ENCODE measurements at regions not wholly inside any gene's neighbourhood (a gene's known extent, or its start where the extent isn't known, plus 50 kb on each side); places are given as distances from the start of the nearest gene placed in this dataset.
"Not testable (repeated sequence)": the region's sequence is repeated elsewhere in the genome, so short reads cannot be mapped to it uniquely, and the experiment has no call there.

DNA sequence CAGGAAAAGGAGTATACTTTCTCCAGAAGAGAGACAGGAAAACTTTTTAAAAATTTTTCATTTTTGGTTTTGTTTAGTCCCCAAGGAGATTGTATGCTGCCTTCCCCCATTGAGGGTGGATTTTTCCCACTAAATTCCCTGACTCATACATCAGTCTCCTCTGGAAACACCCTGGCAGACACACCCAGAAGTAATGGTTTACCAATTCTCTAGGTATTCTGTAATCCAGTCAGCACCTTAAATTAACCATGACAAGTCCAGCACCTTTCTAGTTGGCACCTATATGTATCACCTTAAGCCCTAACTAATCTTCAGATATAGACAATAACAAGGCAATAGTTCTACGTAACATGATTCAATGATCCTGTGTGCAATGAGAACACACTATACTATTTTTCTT, 165.9 kb upstream of the NPAP1 start:
- not testable (repeated sequence) for H3K27ac ChIP-seq (ENCODE audit: low read depth, low read length); H3K36me3 ChIP-seq (ENCODE audit: control insufficient read depth in 5 of 5, insufficient read depth in 5 of 5, low read length in 5 of 5); H3K4me3 ChIP-seq (ENCODE audit: low read depth in 1 of 5, low read length in 5 of 5); H3K9ac ChIP-seq (ENCODE audit: low read length in 5 of 5); H3K4me1 ChIP-seq (ENCODE audit: control insufficient read depth in 5 of 5, insufficient read depth in 5 of 5, low read length in 5 of 5); H3K9me3 ChIP-seq (ENCODE audit: control insufficient read depth in 5 of 5, low read length in 5 of 5); H3K27me3 ChIP-seq (ENCODE audit: control insufficient read depth in 5 of 5, insufficient read depth in 4 of 5, low read length in 5 of 5)

DNA sequence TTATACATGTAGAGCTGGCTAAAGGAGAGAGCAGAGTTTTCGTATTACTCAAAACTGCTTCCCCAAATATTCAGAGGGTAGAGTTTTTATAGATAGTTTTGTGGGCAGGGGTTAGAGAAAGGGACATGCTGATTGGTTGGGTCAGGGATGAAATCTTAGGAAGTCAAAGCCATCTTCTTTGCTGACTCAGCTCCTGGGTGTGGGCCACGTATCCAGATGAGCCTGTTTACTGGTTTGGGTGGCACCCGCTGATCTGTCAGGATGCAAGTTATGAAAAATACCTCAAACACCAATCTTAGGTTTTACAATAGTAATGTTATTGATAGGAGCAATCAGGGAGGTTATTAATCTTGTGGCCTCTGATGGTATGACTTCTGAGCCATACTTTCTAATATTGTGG, 164.0 kb upstream of the NPAP1 start:
- not testable (repeated sequence) for H3K4me1 ChIP-seq (ENCODE audit: control insufficient read depth in 5 of 5, insufficient read depth in 5 of 5, low read length in 5 of 5); H3K9ac ChIP-seq (ENCODE audit: low read length in 5 of 5); H3K36me3 ChIP-seq (ENCODE audit: control insufficient read depth in 5 of 5, insufficient read depth in 5 of 5, low read length in 5 of 5); H3K27me3 ChIP-seq (ENCODE audit: control insufficient read depth in 5 of 5, insufficient read depth in 4 of 5, low read length in 5 of 5); H3K9me3 ChIP-seq (ENCODE audit: control insufficient read depth in 5 of 5, low read length in 5 of 5); H3K27ac ChIP-seq (ENCODE audit: low read depth, low read length); H3K4me3 ChIP-seq (ENCODE audit: low read depth in 1 of 5, low read length in 5 of 5)

GRCh38 chr15:24518772-24519171, 156.8 kb upstream of the NPAP1 start:
- not testable (repeated sequence) for H3K4me1 ChIP-seq (ENCODE audit: control insufficient read depth in 5 of 5, insufficient read depth in 5 of 5, low read length in 5 of 5); H3K27ac ChIP-seq (ENCODE audit: low read depth, low read length); H3K27me3 ChIP-seq (ENCODE audit: control insufficient read depth in 5 of 5, insufficient read depth in 4 of 5, low read length in 5 of 5); H3K9ac ChIP-seq (ENCODE audit: low read length in 5 of 5); H3K4me3 ChIP-seq (ENCODE audit: low read depth in 1 of 5, low read length in 5 of 5); H3K9me3 ChIP-seq (ENCODE audit: control insufficient read depth in 5 of 5, low read length in 5 of 5); H3K36me3 ChIP-seq (ENCODE audit: control insufficient read depth in 5 of 5, insufficient read depth in 5 of 5, low read length in 5 of 5)

DNA sequence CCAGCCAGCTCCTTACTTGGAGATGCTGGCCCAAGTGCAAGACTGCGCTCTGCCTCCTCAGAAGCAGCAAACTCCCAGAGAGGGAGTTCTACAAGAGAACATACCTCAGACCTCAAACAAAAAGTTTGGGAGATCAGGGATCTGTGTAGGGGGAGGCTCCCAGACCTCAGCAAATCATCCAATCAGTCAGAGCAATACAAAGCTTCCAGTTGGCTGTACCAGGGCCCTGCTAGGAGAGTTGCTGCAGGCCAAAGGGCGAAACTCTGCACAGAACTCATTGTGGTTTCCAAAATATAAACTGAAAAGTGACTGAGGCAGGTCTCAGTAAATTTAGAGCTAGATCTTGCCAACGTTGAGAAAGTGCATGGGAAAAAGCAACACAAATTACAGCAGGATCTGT, 144.3 kb upstream of the NPAP1 start:
- not testable (repeated sequence) for H3K27ac ChIP-seq (ENCODE audit: low read depth, low read length); H3K9me3 ChIP-seq (ENCODE audit: control insufficient read depth in 5 of 5, low read length in 5 of 5); H3K36me3 ChIP-seq (ENCODE audit: control insufficient read depth in 5 of 5, insufficient read depth in 5 of 5, low read length in 5 of 5); H3K4me1 ChIP-seq (ENCODE audit: control insufficient read depth in 5 of 5, insufficient read depth in 5 of 5, low read length in 5 of 5); H3K27me3 ChIP-seq (ENCODE audit: control insufficient read depth in 5 of 5, insufficient read depth in 4 of 5, low read length in 5 of 5); H3K9ac ChIP-seq (ENCODE audit: low read length in 5 of 5); H3K4me3 ChIP-seq (ENCODE audit: low read depth in 1 of 5, low read length in 5 of 5)

GRCh38 chr15:24534032-24534431, 141.5 kb upstream of the NPAP1 start:
- H3K27me3 ChIP-seq (ENCODE audit: control insufficient read depth in 5 of 5, insufficient read depth in 4 of 5, low read length in 5 of 5); H3K36me3 ChIP-seq (ENCODE audit: control insufficient read depth in 5 of 5, insufficient read depth in 5 of 5, low read length in 5 of 5); H3K9me3 ChIP-seq (ENCODE audit: control insufficient read depth in 5 of 5, low read length in 5 of 5); H3K4me3 ChIP-seq (ENCODE audit: low read depth in 1 of 5, low read length in 5 of 5); H3K27ac ChIP-seq (ENCODE audit: low read depth, low read length); H3K4me1 ChIP-seq (ENCODE audit: control insufficient read depth in 5 of 5, insufficient read depth in 5 of 5, low read length in 5 of 5); H3K9ac ChIP-seq (ENCODE audit: low read length in 5 of 5): not testable (repeated sequence)

DNA sequence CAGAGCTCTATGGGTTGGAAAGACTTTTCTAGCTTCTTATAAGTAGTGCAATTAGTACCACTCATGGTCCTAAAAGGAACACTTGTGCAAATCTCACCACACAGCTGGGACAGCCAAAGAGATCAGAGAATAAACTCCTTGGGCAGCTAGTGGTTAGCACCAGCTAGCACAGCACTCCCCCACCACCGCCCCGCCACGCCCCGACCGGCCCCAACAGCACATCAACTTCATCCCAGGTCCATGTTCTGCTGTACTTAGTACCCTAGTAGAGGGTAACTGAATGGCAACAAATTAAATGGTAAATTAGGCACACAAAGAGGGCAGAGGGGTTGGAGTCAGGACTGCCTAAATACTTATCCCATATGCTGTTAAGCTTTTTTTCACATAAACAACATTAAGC, 118.3 kb upstream of the NPAP1 start:
- H3K27me3 ChIP-seq (ENCODE audit: control insufficient read depth in 5 of 5, insufficient read depth in 4 of 5, low read length in 5 of 5); H3K27ac ChIP-seq (ENCODE audit: low read depth, low read length): not testable (repeated sequence)

GRCh38 chr15:24607636-24608035, 67.9 kb upstream of the NPAP1 start:
- H3K4me3 ChIP-seq (ENCODE audit: low read depth in 1 of 5, low read length in 5 of 5) = no peak overlapping the region
- H3K9me3 ChIP-seq (ENCODE audit: control insufficient read depth in 5 of 5, low read length in 5 of 5) = no peaks in the 10 kb centered on the region
- H3K27me3 ChIP-seq (ENCODE audit: control insufficient read depth in 5 of 5, insufficient read depth in 4 of 5, low read length in 5 of 5) = no peaks in the 10 kb centered on the region
- H3K27ac ChIP-seq (ENCODE audit: low read depth, low read length) = no peak overlapping the region
- H3K9ac ChIP-seq (ENCODE audit: low read length in 5 of 5) = no peak overlapping the region
- H3K4me1 ChIP-seq (ENCODE audit: control insufficient read depth in 5 of 5, insufficient read depth in 5 of 5, low read length in 5 of 5) = no peaks in the 10 kb centered on the region
- H3K36me3 ChIP-seq (ENCODE audit: control insufficient read depth in 5 of 5, insufficient read depth in 5 of 5, low read length in 5 of 5) = no peaks in the 10 kb centered on the region

More for the DNA sequence above, 118.3 kb upstream of the NPAP1 start:
- H3K36me3 ChIP-seq (ENCODE audit: control insufficient read depth in 5 of 5, insufficient read depth in 5 of 5, low read length in 5 of 5); H3K9me3 ChIP-seq (ENCODE audit: control insufficient read depth in 5 of 5, low read length in 5 of 5); H3K9ac ChIP-seq (ENCODE audit: low read length in 5 of 5); H3K4me3 ChIP-seq (ENCODE audit: low read depth in 1 of 5, low read length in 5 of 5); H3K4me1 ChIP-seq (ENCODE audit: control insufficient read depth in 5 of 5, insufficient read depth in 5 of 5, low read length in 5 of 5): not testable (repeated sequence)

DNA sequence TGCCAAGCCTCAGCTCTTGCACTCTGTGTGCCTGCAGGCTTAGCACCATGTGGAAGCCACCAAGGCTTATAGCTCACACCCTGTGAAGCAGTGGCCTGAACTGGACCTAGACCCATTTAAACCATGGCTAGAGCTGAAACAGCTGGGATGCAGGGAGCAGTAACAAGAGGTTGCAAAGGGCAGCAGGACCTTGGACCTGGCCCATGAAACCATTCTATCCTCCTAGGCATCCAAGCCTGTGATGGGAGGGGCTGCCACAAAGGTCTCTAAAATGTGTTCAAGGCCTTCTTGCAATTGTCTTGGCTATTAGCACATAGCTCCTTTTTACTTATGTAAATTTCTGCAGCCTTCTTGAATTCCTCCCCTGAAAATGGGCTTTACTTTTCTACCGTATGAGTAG, 57.9 kb upstream of the NPAP1 start:
- Histone ChIP-seq H3K36me3 (ENCODE audit: control insufficient read depth in 5 of 5, insufficient read depth in 5 of 5, low read length in 5 of 5) (no peaks in the 10 kb centered on the region), H3K4me3 (ENCODE audit: low read depth in 1 of 5, low read length in 5 of 5) (no peak overlapping the region), H3K27ac (ENCODE audit: low read depth, low read length) (no peak overlapping the region), H3K9ac (ENCODE audit: low read length in 5 of 5) (no peak overlapping the region), H3K9me3 (ENCODE audit: control insufficient read depth in 5 of 5, low read length in 5 of 5) (peaks cover 0 to 19% (median 14%) of the 10 kb centered on the region in 5 donors), H3K4me1 (ENCODE audit: control insufficient read depth in 5 of 5, insufficient read depth in 5 of 5, low read length in 5 of 5) (no peaks in the 10 kb centered on the region), H3K27me3 (ENCODE audit: control insufficient read depth in 5 of 5, insufficient read depth in 4 of 5, low read length in 5 of 5) (no peaks in the 10 kb centered on the region)

DNA sequence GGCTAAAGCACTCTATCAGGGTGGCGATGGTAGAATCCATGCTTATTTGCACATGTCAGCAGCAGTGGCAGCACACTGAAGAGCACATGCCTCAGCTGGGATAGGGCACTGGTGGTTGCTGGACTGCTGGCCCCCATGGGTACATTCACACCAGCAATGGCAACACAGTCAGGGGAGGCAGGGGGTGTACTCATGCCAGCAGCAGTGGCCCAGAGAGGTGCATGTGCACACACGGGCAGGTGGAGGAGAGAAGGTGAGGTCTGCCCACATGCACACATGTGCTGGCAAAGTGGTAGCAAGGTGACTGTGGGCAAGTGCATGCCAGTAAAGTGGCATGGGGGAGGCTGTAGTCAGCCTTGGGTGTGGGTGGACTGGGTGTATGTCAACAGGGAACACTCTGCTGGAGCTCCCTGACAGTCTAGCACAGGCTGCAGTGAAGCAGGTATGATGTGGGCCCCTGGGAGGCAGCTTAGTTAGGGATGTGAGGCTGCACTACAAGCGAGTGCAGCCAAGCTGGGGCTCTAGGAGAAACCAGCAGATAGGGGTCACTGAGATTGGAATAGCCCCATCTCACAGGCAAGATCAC, 53.9 kb upstream of the NPAP1 start:
- H3K27ac ChIP-seq (ENCODE audit: low read depth, low read length) = no peak overlapping the region
- peak overlapping the region in 1 of 5 donors; percentile 1 for H3K4me3 ChIP-seq (ENCODE audit: low read depth in 1 of 5, low read length in 5 of 5)
- H3K4me1 ChIP-seq (ENCODE audit: control insufficient read depth in 5 of 5, insufficient read depth in 5 of 5, low read length in 5 of 5) = no peaks in the 10 kb centered on the region
- H3K9ac ChIP-seq (ENCODE audit: low read length in 5 of 5) = no peak overlapping the region
- H3K9me3 ChIP-seq (ENCODE audit: control insufficient read depth in 5 of 5, low read length in 5 of 5) = peaks cover 0 to 19% (median 14%) of the 10 kb centered on the region in 5 donors
- no peaks in the 10 kb centered on the region for H3K27me3 ChIP-seq (ENCODE audit: control insufficient read depth in 5 of 5, insufficient read depth in 4 of 5, low read length in 5 of 5)
- no peaks in the 10 kb centered on the region for H3K36me3 ChIP-seq (ENCODE audit: control insufficient read depth in 5 of 5, insufficient read depth in 5 of 5, low read length in 5 of 5)
